IMR-90 (cell line): ENCODE measurements at regions not wholly inside any gene's neighbourhood (a gene's known extent, or its start where the extent isn't known, plus 50 kb on each side); places are given as distances from the start of the nearest gene placed in this dataset.
"Not testable (repeated sequence)": the region's sequence is repeated elsewhere in the genome, so short reads cannot be mapped to it uniquely, and the experiment has no call there.

Source experiments
- CEBPB ChIP-seq: IDR thresholded peaks from 2 replicates; pipeline ENCODE4 v1.6.1; 2012; ENCODE audit warnings: low read depth, low read length, improper control_type of control experiment
- MAZ ChIP-seq: IDR thresholded peaks from 2 replicates; pipeline ENCODE4 v1.6.1; 2012; ENCODE audit warnings: low read depth, mild to moderate bottlenecking, low read length, improper control_type of control experiment, moderate library complexity, borderline replicate concordance
- POLR2A ChIP-seq: IDR thresholded peaks from 2 replicates; pipeline ENCODE4 v1.6.1; 2012; ENCODE audit warnings: mild to moderate bottlenecking, low read depth, low read length
- TF ChIP-seq, protein P1 (sequence below): conservative IDR thresholded peaks from 2 replicates; pipeline ENCODE4 v1.5.1; 2012; ENCODE audit warnings: mild to moderate bottlenecking, low read depth, low read length, improper control_type of control experiment

DNA sequence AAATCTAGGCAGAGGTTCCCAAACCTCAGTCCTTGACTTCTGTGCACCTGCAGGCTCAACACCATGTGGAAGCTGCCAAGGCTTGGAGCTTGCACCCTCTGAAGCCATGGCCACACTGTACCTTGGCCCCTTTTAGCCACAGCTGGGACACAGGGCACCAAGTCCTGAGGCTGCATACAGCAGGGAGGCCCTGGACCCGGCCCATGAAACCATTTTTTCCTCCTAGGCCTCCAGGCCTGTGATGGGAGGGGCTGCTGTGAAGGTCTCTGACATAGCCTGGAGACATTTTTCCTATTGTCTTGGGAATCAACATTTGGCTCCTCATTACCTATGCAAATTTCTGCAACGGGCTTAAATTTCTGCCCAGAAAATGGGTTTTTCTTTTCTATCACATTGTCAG lies 77.9 kb upstream of the MSTN start:
- TF ChIP-seq, protein P1, sequence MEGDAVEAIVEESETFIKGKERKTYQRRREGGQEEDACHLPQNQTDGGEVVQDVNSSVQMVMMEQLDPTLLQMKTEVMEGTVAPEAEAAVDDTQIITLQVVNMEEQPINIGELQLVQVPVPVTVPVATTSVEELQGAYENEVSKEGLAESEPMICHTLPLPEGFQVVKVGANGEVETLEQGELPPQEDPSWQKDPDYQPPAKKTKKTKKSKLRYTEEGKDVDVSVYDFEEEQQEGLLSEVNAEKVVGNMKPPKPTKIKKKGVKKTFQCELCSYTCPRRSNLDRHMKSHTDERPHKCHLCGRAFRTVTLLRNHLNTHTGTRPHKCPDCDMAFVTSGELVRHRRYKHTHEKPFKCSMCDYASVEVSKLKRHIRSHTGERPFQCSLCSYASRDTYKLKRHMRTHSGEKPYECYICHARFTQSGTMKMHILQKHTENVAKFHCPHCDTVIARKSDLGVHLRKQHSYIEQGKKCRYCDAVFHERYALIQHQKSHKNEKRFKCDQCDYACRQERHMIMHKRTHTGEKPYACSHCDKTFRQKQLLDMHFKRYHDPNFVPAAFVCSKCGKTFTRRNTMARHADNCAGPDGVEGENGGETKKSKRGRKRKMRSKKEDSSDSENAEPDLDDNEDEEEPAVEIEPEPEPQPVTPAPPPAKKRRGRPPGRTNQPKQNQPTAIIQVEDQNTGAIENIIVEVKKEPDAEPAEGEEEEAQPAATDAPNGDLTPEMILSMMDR = not testable (repeated sequence)
- not testable (repeated sequence) for TF ChIP-seq POLR2A, CEBPB, MAZ
